IMR-90 (cell line): ENCODE measurements at regions not wholly inside any gene's neighbourhood (a gene's known extent, or its start where the extent isn't known, plus 50 kb on each side); places are given as distances from the start of the nearest gene placed in this dataset.
A peak's percentile ranks its signal among the peaks of the same experiment; 100 is the strongest.

Experiments used
- ATAC-seq: fragments of 200-7000 bp; cut with Tn5 transposase; 2 replicates; pipeline ENCODE4 v1.9.1; 2020; ENCODE audit warnings: low read depth, mild to moderate bottlenecking, moderate library complexity
- BruUV-seq: library from RNA; stranded (reverse); fragments of 400-500 nt; replicated peaks from 2 replicates; lab custom pipeline; 2021; lab: Mats Ljungman, UMichigan
- CTCF ChIA-PET: fragments of 300-600 bp; formaldehyde crosslinking; extraction: SDS; loops from one replicate; lab custom pipeline; 2021; ENCODE audit warnings: antibody characterized with exemption; lab: Yijun Ruan, JAX
- POLR2A ChIA-PET: fragments of 300-600 bp; sonication (Branson Sonifier 250); formaldehyde crosslinking; loops from one replicate; lab custom pipeline; 2022; ENCODE audit warnings: antibody characterized with exemption; ENCODE audit not compliant: unreplicated experiment; lab: Charles Lee
- DNase-seq: peaks from one replicate; pipeline ENCODE4 v3.0.0; 2013
- H2AFZ ChIP-seq: replicated peaks from 2 replicates; pipeline ENCODE3; 2013; ENCODE audit warnings: low read length, mild to moderate bottlenecking; ENCODE audit not compliant: poor library complexity
- H2AK5ac ChIP-seq: 2 replicates; pipeline ENCODE4 v1.6.1; 2013; ENCODE audit warnings: low read depth, low read length, inconsistent platforms
- H2AK9ac ChIP-seq: replicated peaks from 2 replicates; pipeline ENCODE3; 2013; ENCODE audit warnings: mild to moderate bottlenecking, low read depth, low read length, moderate library complexity; ENCODE audit not compliant: poor library complexity
- H2BK120ac ChIP-seq: 2 replicates; pipeline ENCODE4 v1.6.1; 2013; ENCODE audit warnings: low read depth, low read length, inconsistent platforms
- H2BK15ac ChIP-seq: 3 replicates; pipeline ENCODE4 v1.6.1; 2013; ENCODE audit warnings: low read depth, low read length, inconsistent platforms
- H2BK20ac ChIP-seq: 2 replicates; pipeline ENCODE4 v1.6.1; 2013; ENCODE audit warnings: low read depth, mild to moderate bottlenecking, inconsistent platforms, low read length, moderate library complexity
- H2BK5ac ChIP-seq: 2 replicates; pipeline ENCODE4 v1.6.1; 2013; ENCODE audit warnings: mild to moderate bottlenecking, low read depth, low read length, inconsistent platforms; ENCODE audit not compliant: poor library complexity, severe bottlenecking
- H3K14ac ChIP-seq: replicated peaks from 2 replicates; pipeline ENCODE4 v1.6.1; 2013; ENCODE audit warnings: low read depth, low read length, inconsistent platforms
- H3K18ac ChIP-seq: 2 replicates; pipeline ENCODE4 v1.6.1; 2013; ENCODE audit warnings: low read depth, low read length, control low read depth
- H3K23ac ChIP-seq: 2 replicates; pipeline ENCODE4 v1.6.1; 2013; ENCODE audit warnings: low read depth, low read length, inconsistent platforms
- H3K27ac ChIP-seq: 2 replicates; pipeline ENCODE4 v1.5.1; 2013; ENCODE audit warnings: mild to moderate bottlenecking, control low read depth, low read length; ENCODE audit not compliant: insufficient read depth
- H3K27me3 ChIP-seq: 2 replicates; pipeline ENCODE4 v1.6.1; 2013; ENCODE audit warnings: low read length; ENCODE audit not compliant: control insufficient read depth, insufficient read depth
- H3K36me3 ChIP-seq: 2 replicates; pipeline ENCODE4 v1.6.1; 2013; ENCODE audit warnings: low read length, mixed read lengths; ENCODE audit not compliant: control insufficient read depth, insufficient read depth
- H3K4ac ChIP-seq: 2 replicates; pipeline ENCODE4 v1.6.1; 2013; ENCODE audit warnings: low read depth, low read length, inconsistent platforms
- H3K4me1 ChIP-seq: 2 replicates; pipeline ENCODE4 v1.6.1; 2013; ENCODE audit warnings: low read length, mixed read lengths; ENCODE audit not compliant: control insufficient read depth, insufficient read depth
- H3K4me2 ChIP-seq: 2 replicates; pipeline ENCODE4 v1.6.1; 2013; ENCODE audit warnings: low read depth, mild to moderate bottlenecking, control low read depth, low read length, moderate library complexity
- H3K4me3 ChIP-seq: 2 replicates; pipeline ENCODE4 v1.5.1; 2013; ENCODE audit warnings: low read depth, mild to moderate bottlenecking, control low read depth, low read length, moderate library complexity; ENCODE audit not compliant: insufficient read depth
- H3K56ac ChIP-seq: 2 replicates; pipeline ENCODE4 v1.6.1; 2013; ENCODE audit warnings: low read length, inconsistent platforms; ENCODE audit not compliant: insufficient read depth; ENCODE audit errors: extremely low read depth
- H3K79me1 ChIP-seq, 2 experiments: 2 replicates each; pipeline ENCODE4 v1.6.1; 2013; ENCODE audit warnings: low read length in 2 of 2, inconsistent platforms in 1 of 2, low read depth in 1 of 2
- H3K9ac ChIP-seq: 2 replicates; pipeline ENCODE4 v1.6.1; 2013; ENCODE audit warnings: low read depth, low read length, control low read depth
- H3K9me1 ChIP-seq: 2 replicates; pipeline ENCODE4 v1.6.1; 2013; ENCODE audit warnings: low read length, inconsistent platforms; ENCODE audit not compliant: insufficient read depth
- H3K9me3 ChIP-seq: 2 replicates; pipeline ENCODE4 v1.6.1; 2013; ENCODE audit warnings: low read length; ENCODE audit not compliant: control insufficient read depth, insufficient read depth
- H4K20me1 ChIP-seq: 2 replicates; pipeline ENCODE4 v1.6.1; 2013; ENCODE audit warnings: low read length, inconsistent platforms; ENCODE audit not compliant: insufficient read depth
- H4K5ac ChIP-seq: 2 replicates; pipeline ENCODE4 v1.6.1; 2013; ENCODE audit warnings: mild to moderate bottlenecking, low read depth, low read length, control low read depth
- H4K8ac ChIP-seq, 2 experiments: 2 replicates each; pipeline ENCODE4 v1.6.1; 2013; ENCODE audit warnings: low read depth in 2 of 2, low read length in 2 of 2, control low read depth in 1 of 2, inconsistent platforms in 1 of 2
- H4K91ac ChIP-seq: 2 replicates; pipeline ENCODE4 v1.6.1; 2013; ENCODE audit warnings: low read depth, low read length, inconsistent platforms; ENCODE audit not compliant: insufficient read depth
- MAZ ChIP-seq: IDR thresholded peaks from 2 replicates; pipeline ENCODE4 v1.6.1; 2012; ENCODE audit warnings: low read depth, mild to moderate bottlenecking, low read length, improper control_type of control experiment, moderate library complexity, borderline replicate concordance
- POLR2A ChIP-seq: IDR thresholded peaks from 2 replicates; pipeline ENCODE4 v1.6.1; 2012; ENCODE audit warnings: mild to moderate bottlenecking, low read depth, low read length
- RAD21 ChIP-seq: IDR thresholded peaks from 2 replicates; pipeline ENCODE4 v1.6.1; 2012; ENCODE audit warnings: low read length, improper control_type of control experiment
- RFX5 ChIP-seq: IDR thresholded peaks from 2 replicates; pipeline ENCODE4 v1.8.0; 2012; ENCODE audit warnings: low read depth, mild to moderate bottlenecking, low read length, moderate library complexity
- SMC3 ChIP-seq: fragments of 150-350 bp; IDR thresholded peaks from 2 replicates; pipeline ENCODE4 v1.6.1; 2016; ENCODE audit warnings: low read depth, mild to moderate bottlenecking, antibody characterized with exemption, low read length, moderate library complexity
- WGBS, 2 experiments: methylation state at CpG; one replicate each; pipeline versions ENCODE4 v1.1.5 to v1.1.7; 2013; ENCODE audit warnings: missing lambda C conversion rate in 2 of 2; ENCODE audit not compliant: insufficient read length in 1 of 2; ENCODE audit errors: extremely low coverage in 2 of 2; 5-methylcytosine and 5-hydroxymethylcytosine counted together
- dilution Hi-C: fragments of 300-500 bp; cut with HindIII; formaldehyde crosslinking; loops from one replicate; pipeline ENCODE4 v1.14.3; 2018; ENCODE audit warnings: low sequenced_read_pairs; ENCODE audit not compliant: unreplicated experiment
- in situ Hi-C: fragments of 300-500 bp; cut with MboI; formaldehyde crosslinking; loops from 3 replicates; pipeline ENCODE4 v1.14.3; 2019; ENCODE audit warnings: low sequenced_read_pairs, inconsistent platforms, mixed read lengths
- intact Hi-C: fragments of 100-400 bp; cut with micrococcal nuclease; formaldehyde crosslinking; loops from 2 replicates; pipeline ENCODE4 v1.10.0; 2022
- TF ChIP-seq, protein P1 (sequence below): conservative IDR thresholded peaks from 2 replicates; pipeline ENCODE4 v1.5.1; 2012; ENCODE audit warnings: mild to moderate bottlenecking, low read depth, low read length, improper control_type of control experiment
- TF ChIP-seq, protein P2 (sequence below): fragments of 150-350 bp; IDR thresholded peaks from 2 replicates; pipeline ENCODE4 v1.6.1; 2016; ENCODE audit warnings: low read depth, mild to moderate bottlenecking, low read length, moderate library complexity, borderline replicate concordance
- TF ChIP-seq, protein P3 (sequence below): fragments of 150-350 bp; IDR thresholded peaks from 2 replicates; pipeline ENCODE4 v1.6.1; 2017; ENCODE audit warnings: mild to moderate bottlenecking, antibody characterized with exemption, low read length, low read depth

DNA sequence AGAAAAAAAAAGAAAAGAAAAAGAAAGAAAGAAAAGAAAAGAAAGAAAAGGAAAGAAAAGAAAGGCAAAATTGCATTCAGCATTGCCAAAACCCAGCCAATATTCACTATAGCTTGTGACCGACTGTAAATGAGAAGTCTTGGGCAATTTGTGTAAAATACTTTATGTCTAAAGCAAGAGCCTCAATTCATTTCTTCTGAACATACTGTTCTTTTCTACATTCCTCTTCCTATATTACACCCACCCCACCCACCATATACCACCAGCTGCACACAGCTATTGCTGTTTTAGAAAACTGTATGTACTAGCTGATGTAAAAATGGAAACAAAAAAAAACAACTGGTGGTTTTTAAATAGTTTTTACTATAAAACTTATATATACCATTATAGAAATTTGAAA is 156.9 kb upstream of the TTC29 start:
- H2AK9ac ChIP-seq: no peak overlapping the region
- H2BK120ac ChIP-seq: no peak overlapping the region
- no peaks in the 10 kb centered on the region for H3K27me3 ChIP-seq
- no peak overlapping the region for H3K23ac ChIP-seq
- H2BK20ac ChIP-seq: 0 out of 2 replicates have a peak overlapping the region, but pooled peaks have one; percentile 79
- no CpG with 5 or more reads among the region's 1 CpG for WGBS, 2 experiments
- no peak overlapping the region for H3K9ac ChIP-seq
- H2BK5ac ChIP-seq: no peak overlapping the region
- no peak overlapping the region for H3K4ac ChIP-seq
- BruUV-seq: no TSS peak
- H2AFZ ChIP-seq: no peak overlapping the region
- dilution Hi-C loops (no loop called here), intact Hi-C loops (no loop called here), in situ Hi-C loops (no loop called here)
- H2BK15ac ChIP-seq: no peak overlapping the region
- H2AK5ac ChIP-seq: no peak overlapping the region
- H3K4me3 ChIP-seq: no peak overlapping the region
- no peak overlapping the region for H4K5ac ChIP-seq
- ATAC-seq: no peak
- CTCF ChIA-PET: interaction anchor here (1.1 kb wide), 1 partner anchor 84 kb away, joined by 3 read pairs; no protein-coding TSS in a partner anchor
- peaks cover 10% of the 10 kb centered on the region for H3K4me1 ChIP-seq
- H3K9me1 ChIP-seq: no peaks in the 10 kb centered on the region; the same call in none of the 2 replicates
- no peaks in the 10 kb centered on the region for H3K36me3 ChIP-seq
- TF ChIP-seq SMC3 (no peak), MAZ (no peak), POLR2A (no peak; the same call in 1 of the 2 replicates), RFX5 (no peak), RAD21 (no peak)
- TF ChIP-seq, protein P1, sequence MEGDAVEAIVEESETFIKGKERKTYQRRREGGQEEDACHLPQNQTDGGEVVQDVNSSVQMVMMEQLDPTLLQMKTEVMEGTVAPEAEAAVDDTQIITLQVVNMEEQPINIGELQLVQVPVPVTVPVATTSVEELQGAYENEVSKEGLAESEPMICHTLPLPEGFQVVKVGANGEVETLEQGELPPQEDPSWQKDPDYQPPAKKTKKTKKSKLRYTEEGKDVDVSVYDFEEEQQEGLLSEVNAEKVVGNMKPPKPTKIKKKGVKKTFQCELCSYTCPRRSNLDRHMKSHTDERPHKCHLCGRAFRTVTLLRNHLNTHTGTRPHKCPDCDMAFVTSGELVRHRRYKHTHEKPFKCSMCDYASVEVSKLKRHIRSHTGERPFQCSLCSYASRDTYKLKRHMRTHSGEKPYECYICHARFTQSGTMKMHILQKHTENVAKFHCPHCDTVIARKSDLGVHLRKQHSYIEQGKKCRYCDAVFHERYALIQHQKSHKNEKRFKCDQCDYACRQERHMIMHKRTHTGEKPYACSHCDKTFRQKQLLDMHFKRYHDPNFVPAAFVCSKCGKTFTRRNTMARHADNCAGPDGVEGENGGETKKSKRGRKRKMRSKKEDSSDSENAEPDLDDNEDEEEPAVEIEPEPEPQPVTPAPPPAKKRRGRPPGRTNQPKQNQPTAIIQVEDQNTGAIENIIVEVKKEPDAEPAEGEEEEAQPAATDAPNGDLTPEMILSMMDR: no peak
- TF ChIP-seq, protein P2, sequence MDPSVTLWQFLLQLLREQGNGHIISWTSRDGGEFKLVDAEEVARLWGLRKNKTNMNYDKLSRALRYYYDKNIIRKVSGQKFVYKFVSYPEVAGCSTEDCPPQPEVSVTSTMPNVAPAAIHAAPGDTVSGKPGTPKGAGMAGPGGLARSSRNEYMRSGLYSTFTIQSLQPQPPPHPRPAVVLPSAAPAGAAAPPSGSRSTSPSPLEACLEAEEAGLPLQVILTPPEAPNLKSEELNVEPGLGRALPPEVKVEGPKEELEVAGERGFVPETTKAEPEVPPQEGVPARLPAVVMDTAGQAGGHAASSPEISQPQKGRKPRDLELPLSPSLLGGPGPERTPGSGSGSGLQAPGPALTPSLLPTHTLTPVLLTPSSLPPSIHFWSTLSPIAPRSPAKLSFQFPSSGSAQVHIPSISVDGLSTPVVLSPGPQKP: no peak
- TF ChIP-seq, protein P3, sequence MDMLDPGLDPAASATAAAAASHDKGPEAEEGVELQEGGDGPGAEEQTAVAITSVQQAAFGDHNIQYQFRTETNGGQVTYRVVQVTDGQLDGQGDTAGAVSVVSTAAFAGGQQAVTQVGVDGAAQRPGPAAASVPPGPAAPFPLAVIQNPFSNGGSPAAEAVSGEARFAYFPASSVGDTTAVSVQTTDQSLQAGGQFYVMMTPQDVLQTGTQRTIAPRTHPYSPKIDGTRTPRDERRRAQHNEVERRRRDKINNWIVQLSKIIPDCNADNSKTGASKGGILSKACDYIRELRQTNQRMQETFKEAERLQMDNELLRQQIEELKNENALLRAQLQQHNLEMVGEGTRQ: no peak
- no peak overlapping the region for H3K56ac ChIP-seq
- H3K27ac ChIP-seq: no peak overlapping the region
- H4K20me1 ChIP-seq: no peaks in the 10 kb centered on the region
- POLR2A ChIA-PET: no interaction called here
- no peak overlapping the region for H4K8ac ChIP-seq
- no peak for DNase-seq
- no peak overlapping the region for H4K91ac ChIP-seq
- no peak overlapping the region; the same call in 1 of the 2 replicates for H3K18ac ChIP-seq
- H3K14ac ChIP-seq: no peak overlapping the region
- H3K79me1 ChIP-seq: no peaks in the 10 kb centered on the region
- H3K9me3 ChIP-seq: no peaks in the 10 kb centered on the region
- no peak overlapping the region for H3K4me2 ChIP-seq
